NCI-H526 (cell line): ENCODE measurements at regions not wholly inside any gene's neighbourhood (a gene's known extent, or its start where the extent isn't known, plus 50 kb on each side); places are given as distances from the start of the nearest gene placed in this dataset.

Experiments
- DNase-seq, 2 experiments: peaks; one replicate each; lab custom pipeline; 2025; lab: John Stamatoyannopoulos, UW

DNA sequence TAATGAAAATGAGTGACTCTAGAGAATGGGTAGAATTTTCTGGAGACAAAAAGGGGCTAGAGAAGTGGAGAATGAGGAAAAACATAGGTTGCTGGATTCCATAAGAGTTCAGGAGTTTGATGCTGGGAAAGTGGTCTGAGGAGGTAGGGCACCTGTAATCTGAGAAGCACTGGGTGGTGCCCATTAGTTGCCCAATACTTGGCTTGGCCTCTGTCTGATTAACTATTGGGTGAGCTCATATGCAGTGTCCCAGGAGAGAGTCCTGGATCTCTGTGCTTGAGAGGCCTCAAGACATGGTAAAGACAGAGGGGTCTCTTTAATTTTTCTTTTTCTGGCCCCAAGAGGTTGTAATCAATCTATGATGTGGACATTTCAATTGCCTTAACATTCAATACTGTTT, 390.1 kb downstream of the TDRD3 start:
- no peak for DNase-seq

DNA sequence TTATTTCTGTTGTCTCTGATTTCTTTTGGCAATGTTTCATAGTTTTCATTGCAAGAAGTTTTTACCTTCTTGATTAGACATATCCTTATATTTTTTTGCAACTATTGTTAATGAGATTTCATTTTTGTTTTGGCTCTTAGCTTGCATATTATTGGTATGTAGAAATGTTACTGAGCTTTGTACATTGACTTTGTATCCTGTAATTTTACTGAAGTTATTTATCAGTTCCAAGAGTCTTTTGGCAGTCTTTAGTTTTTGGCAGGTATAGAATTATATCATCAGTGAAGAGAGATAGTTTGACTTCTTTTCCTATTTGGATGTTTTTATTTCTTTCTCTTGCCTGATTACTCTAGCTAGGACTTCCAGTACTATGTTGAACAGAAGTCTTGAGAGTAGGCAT, 375.7 kb downstream of the TDRD3 start:
- no peak for DNase-seq

DNA sequence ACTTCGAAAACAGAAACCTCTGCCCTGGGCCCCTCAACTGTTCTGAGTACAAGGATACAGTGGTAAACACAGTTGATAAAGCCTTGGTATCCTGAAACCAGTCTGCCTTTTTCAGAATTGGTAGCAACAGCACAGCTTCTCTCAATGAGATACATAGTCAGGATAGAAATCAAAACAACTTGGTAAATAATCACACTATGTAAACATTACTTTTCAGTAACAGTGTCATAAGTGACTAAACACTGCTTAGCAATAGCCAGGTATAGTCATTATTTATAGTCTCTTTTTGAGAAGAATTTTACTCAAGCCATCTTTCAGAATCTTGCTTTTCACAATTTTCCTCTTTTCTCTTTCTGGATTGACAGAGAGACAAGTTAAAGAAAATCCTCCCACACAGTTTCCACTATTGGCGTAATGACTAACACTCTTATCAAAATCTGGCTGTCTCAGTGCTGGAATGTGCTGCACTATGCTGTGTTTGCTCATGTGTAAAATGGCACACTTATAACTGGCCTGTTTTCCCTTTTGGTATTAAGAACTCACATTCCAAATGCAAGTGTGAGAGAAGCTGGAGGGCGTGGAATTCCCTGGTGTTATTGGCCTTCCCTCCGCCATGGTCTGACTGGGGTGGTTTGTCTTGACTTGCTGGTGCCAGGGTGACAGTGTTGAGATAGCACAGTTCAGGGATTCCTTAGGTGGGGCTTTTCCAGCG, 368.8 kb downstream of the TDRD3 start:
- DNase-seq = no peak

DNA sequence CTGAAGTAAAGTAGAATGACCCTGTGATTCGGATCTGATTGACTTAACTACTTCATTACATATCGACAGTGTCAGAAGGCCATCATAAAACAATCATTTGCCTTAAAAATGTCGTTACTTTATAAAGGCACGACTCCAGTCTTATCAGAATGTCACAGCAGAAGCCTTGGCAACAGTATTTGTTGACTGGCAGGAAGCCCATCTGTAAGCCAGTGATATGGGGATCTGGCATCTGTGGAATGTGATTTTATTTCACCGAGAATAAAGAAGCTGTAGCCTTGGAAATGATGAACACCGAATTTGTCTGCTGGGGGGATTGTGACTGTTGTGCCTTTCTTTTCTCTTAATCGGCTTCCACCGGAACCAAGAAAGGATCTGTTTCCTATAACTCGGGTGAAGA, 362.5 kb downstream of the TDRD3 start:
- DNase-seq = no peak

DNA sequence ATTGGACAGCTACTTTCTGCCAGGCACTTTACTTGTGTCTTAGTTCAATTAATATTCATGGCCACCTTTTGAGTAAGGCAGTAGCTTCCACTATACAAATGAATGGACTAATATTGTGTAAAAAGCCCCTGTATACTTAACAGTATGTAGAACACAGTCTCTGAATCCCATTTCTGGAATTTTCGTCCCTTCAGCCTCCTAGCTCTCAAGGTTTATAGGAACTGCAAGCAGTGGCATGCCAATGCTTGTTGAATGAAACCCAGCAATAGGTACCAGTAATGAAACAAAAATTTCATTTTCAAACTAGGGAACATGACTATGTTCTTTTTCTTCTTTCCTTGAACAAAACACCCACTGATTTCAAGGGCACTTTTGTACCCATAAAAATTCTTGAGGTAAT, 361.6 kb downstream of the TDRD3 start:
- no peak for DNase-seq

DNA sequence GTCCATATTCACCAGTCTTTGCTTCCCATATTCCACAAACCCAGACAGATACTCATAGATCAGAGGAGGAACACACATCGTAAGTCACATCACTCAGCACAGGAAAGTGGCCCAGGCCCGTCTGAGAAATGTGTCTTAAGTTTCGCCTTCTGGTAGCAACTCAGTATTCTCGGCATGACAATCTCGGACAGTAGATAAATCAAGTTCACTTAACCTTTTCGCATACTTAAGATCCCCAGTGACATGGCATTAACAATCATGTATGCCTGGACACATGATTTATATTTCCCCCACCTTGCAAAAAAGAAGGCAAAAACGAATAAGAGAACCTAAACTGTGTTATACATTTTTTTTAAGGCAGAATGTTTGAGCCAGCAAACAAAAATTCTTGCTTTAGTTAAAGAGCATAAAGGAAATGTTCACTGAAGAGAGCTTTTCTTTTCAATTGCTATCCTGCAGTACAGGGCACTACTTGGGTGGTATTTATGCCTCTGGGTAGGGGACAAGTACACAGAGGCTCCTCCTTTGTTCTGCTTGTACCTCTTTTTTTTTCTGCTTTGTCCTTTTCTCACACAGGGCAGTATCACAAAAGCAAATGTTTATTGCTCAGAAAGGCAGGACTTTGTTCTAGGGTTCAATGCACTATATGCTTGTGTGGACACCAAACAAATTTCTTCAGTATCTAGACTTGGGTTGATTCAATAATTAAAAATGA, 360.6 kb downstream of the TDRD3 start:
- DNase-seq = no peak

DNA sequence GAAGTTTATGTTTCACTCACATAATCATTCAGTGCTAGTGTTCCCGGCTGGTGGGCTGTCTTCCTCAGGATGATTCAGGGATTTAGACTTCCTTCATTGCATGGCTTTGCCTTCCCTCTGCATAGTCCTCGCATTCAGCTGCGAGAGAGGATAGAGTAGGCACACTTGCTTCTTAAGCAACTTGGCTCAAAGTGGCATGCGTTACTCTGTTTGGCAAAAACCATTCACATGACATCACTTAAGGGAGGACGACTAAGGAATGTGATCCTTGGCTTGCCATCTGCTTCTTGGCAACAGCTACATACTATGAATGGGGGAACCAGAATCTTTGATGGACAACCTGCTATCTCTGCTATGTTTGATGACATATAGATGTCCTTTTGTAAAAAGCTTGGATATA, 359.3 kb downstream of the TDRD3 start:
- DNase-seq = no peak

DNA sequence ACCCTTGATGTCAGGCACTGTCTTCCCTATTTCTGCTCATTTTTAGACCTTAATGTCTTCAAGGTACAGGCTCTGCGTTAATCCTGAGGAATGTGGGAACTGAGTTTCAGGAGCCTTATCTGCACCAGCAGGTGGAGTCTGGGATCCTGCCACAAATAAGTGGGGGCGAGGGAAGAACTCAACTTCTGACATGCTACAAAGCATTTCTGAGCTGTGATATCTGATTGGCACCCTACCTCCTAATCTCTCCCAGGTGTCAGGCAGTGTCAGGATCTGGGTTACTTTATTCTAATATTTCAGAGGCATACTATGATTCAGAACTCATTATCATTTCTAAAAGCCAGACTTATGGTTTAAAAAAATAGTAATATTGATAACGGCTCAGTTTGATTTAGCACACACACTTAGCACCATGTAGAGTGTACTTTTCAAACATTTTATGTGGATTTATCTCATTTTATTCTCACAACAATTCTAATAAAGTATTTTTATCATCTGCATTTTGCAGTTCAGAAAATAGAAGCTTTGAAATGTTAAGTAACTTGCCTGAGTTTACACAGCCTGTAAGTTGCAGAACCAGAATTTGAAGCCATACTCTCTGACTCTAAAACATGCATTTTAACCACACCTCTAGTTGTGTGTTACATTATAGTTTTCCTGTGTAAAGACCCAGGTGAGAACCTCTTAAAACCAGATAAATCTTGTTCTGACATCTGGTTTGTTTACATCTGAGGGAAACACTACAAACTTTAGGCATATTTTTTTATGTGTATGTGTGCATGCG, 358.6 kb downstream of the TDRD3 start:
- no peak for DNase-seq

DNA sequence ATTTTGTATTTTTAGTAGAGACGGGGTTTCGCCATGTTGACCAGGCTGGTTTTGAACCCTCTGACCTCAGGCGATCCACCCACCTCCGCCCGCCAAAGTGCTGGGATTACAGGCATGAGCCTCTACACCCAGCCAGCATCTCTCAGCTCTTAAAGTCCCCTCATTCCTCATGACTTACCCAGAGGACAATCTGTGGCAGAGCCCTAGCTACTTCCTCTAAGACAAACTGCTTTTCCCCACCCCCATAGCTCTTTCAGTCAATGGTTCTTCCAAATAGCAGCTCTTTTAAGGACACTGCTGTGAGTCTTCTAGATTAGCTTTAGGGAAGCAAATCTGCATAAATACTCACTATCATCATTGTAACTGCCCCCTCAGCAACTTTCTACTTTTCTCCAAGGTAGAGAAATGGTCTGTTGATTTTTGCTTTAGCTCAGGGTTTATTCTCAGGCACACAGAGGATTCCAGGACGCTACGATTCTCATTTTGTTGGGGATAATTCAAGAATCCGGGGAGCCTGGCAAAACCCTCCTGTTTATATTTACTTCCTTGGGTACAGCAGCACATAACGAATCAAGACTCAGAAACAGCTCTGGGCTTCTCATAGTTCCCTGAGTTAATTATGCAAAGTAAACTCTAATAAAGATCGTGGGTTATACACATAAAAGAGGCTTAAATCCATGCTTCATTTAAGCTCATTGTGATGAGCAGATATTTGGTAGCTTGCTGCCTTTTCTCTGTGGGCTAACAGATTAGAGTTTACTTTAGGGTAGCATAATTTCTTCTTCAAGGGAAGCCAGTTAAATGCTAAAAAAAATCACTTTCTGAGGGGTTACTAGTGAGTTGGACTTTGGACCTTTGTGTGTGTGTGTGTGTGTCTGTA, 357.4 kb downstream of the TDRD3 start:
- DNase-seq = peak; percentile 5 to 17

DNA sequence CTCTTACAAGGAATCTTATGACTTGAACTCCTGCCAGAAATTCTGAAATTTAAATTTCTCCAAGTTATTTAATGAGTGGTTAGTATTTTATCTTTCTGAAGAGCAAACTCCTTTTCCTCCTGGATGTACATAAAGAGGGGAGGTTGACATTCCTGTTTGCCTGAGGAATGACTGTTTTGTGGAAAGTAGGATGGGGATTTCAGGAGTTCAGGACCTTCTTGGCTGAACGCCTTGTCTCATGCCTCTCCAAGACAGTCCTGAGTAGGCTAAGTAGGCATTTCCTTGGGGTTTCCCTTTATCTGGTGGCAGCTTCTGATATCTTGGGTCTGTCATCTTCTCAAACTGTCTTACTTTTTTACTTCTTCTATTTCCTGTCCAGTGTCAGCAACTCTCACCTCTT, 356.6 kb downstream of the TDRD3 start:
- DNase-seq = no peak

DNA sequence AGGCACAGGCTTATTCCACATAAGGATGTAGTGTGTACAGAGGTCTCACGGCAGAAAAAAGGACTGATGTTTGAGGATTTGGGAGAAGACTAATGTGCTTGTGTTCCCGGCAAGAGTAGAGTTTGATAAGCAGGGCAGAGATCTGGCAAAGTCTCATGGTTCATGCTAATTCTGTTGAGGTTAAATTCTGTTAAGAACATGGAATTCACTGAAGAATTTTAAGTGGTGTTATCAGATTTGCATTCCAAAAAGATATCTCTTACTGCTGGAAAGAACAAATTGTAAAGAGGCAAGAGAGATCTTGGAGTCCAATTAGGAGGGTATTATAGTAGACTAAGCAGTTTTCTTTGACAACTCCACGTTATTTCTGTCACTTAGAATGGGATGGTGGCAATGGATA, 348.3 kb downstream of the TDRD3 start:
- no peak for DNase-seq

DNA sequence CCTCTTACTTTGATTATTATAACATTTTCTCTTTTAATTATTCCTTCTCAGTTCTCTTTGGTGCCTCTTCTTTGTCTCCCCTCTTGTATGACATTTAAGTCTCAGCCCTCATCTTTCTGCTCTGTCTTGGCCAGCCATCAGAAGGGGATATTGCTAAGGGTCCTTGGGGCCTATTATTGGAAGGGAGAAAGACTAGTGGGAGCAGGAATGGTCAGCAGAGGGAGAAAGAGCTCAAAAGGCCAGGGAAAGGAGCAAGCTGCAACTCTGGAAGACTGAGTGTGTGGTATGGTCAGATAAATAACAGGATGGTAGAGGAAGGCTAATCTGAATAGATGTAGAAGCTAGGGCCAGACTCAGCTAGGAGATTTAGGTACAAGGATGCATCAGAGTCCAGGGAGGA, 336.9 kb downstream of the TDRD3 start:
- DNase-seq = no peak

DNA sequence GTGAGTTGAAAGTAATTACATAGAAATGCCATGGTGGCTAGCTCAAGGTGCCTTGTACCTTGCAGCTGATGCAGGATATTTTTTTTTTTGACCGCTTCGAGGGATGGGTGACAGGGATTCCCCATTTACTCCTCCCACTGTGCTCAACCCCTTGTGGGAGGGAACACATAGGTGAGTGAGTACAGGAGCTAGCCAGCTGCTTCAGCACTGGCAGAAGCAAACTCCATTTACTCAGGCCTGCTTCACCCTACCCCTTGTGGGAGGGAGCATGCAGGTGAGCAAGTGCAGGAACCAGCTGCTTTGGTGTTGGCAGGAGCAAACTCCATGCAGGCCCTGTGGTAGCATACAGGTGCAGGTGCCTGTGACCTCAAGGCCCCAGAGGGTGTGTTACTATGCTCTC, 330.1 kb downstream of the TDRD3 start:
- DNase-seq = no peak

DNA sequence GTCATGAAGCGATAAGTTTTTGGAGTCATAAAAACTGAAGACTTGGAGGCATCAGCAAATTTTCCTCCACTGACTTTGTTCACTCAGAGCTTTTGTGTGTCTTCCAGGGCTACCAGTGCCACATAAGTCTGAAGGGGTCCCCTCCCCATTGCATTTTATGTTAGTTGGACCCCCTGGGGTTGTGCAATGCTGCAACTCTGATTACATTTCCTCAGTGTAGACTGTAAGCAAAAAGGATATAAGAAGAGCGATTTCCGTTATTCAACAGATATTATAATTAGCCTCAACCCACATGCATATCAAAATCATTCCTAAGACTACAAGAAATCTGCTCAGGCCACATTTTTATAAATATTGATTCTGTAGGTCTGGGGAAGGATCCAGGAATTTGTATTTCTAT, 324.0 kb downstream of the TDRD3 start:
- no peak for DNase-seq

DNA sequence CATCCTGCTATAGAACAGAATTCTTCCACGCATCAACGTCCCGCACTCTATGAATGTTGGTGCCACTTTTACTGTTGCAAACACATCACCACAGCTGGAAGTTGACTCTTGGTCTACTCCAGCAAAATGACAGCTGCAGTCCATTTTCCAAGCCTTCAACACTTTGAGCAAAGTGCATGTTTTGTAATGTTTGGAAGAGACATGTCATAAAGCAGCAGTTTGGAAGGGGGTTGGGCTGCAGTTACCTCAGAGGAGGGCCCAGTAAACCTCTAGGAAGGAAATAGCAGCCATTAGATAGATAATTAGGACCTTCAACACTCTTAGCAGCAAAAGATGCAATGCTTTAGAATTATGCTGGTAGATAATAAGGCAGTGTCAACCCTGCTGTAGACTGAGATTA, 323.6 kb downstream of the TDRD3 start:
- no peak for DNase-seq

DNA sequence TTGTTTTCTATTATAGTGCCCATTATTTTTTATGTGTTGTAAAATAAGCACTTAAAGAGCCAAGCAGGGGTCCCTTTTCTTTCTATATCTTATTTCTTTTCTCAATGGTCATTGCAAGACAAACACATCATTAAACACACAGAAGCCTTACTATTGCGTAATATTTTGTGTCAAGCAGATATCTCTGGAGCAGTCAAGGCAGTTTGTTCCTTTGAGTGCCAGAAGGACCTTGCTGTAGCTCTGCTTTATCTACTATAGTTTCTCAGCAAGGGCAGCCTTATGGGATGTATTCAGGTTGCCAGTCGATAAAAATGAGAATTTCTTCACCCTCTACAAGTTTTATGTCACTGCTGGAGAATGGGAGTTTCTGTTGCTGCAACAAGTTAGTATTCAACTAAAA, 319.3 kb downstream of the TDRD3 start:
- DNase-seq = no peak

DNA sequence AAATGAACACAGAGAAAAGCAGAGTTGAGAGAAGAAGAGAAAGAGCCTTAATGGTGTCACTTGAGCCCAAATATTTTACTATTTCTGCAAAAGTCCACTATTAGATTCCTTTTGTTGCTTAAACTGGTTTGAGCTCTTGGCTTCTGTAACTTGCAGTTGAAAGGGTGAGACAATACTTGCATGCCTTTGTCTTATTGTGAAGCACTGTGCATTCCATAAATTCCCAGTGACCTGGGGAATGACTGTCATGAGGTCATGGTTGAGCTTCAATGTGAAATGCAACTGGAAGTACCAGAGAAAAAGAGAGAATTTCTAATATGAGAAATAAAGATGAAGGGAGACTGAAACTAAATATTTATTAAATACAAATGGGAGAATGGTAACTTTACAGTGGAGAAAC, 310.9 kb downstream of the TDRD3 start:
- DNase-seq = no peak

DNA sequence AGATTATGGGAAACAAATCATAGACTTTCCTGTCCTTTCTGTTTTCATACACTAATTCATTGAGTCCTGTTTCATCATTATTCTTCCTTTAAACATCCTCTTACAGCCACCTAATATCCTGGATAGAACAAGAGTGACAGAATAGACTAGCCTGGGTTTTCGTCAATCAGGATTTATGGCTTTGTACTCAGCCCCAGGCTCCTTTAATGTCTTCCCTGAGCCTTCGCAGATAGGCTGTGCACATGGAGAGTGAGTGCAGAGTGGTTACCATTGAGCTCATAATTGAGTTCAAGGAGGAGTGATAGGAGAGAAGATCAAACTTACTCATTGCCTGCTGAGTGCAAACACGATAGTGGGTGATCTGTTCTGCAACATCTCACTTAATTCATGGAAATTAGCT, 304.9 kb downstream of the TDRD3 start:
- DNase-seq = peak in 1 of 2 experiments; percentile 4

DNA sequence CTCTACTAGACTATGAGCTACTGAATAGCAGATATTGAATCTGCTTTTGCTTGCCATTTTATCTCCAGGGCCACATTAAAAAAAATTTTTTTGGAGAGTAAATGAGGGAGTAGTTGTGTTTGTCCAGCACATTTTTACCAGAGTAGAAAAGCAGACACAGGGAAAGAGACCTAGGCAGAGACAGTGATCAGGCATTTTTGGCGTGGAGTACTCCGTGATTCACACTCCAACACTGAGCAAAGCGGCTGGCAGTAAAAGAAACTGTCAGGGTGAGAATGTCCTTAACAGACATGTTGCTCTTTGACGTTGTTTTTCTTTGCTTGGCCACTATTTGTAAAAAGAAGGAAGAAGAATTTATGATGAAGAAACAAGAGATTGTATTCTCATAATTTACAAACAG, 304.0 kb downstream of the TDRD3 start:
- DNase-seq = no peak

DNA sequence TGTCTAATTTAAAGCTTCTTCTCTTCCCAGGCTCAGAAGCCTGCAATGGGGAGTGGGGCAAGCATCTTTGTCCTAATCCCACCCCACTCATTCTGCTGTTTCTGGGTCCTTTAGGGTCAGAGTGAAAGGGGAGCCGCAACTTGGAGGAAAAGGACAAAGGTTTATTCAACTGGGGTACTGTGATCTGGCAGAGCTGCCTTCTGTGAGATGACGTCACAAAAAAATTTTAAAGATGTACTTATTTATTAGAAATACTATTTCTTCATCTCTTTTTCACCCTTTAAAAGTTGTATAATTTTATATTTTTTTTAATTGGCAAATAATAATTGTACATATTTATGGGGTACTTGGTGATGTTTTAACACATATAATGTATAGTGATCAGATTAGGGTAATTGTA, 302.6 kb downstream of the TDRD3 start:
- DNase-seq = no peak

DNA sequence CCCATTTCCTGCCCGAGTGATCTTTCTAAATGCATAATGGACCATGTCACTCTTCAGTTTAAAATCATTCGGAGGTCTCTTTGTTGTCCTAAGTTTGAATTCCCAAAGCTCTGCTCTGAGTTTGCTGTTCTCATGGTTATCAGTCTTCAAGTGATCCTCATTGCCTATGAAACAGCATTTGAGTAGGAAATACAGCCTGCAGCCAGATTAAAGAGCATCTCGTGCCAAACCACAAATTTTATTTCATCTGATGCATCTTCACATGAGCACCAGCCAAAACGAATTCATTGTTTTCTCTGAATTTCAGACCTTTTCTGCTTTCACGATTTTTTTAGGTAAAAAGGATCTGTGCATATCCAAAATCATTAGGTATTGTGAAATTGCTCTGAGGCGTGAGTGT, 299.6 kb downstream of the TDRD3 start:
- DNase-seq = no peak

DNA sequence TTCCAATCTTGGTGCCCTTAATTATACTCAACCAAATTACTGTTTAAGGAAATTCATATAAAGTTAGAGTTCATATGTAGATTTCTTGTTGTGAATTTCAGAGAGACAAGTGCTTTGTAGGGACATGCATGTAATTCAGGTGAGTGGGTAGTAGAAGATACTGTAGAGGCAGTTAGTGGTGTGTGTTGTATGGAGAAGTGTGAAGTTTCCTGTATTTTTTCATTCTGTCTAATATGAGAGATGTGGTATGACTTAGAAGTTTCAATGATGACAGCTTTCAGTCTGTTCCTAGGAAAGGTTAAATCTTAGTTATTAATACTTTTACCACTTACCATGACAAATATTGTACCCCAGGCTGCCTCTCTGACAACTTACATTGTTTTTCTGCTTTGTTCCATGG, 294.2 kb downstream of the TDRD3 start:
- no peak for DNase-seq
